Activated CD4-positive, alpha-beta T cell treated with anti-CD3 and anti-CD28 coated beads for 36 hours (primary cell): ENCODE measurements at regions not wholly inside any gene's neighbourhood (a gene's known extent, or its start where the extent isn't known, plus 50 kb on each side); places are given as distances from the start of the nearest gene placed in this dataset.

Source experiments
- ATAC-seq: fragments of 200-7000 bp; cut with Tn5 transposase; one replicate; pipeline ENCODE4 v1.10.0; 2021; ENCODE audit warnings: mild to moderate bottlenecking, moderate library complexity
- CTCF ChIA-PET: fragments of 350-600 bp; sonication (Branson Sonifier 250); formaldehyde crosslinking; loops from one replicate; lab custom pipeline; 2021; ENCODE audit warnings: antibody characterized with exemption; lab: Charles Lee
- POLR2A ChIA-PET: fragments of 350-600 bp; sonication (Branson Sonifier 250); formaldehyde crosslinking; loops from one replicate; lab custom pipeline; 2021; ENCODE audit warnings: antibody characterized with exemption, inconsistent platforms; lab: Charles Lee
- DNase-seq: peaks from one replicate; pipeline ENCODE4 v3.0.0-alpha.2; 2020
- H3K27ac Mint-ChIP-seq: one replicate; pipeline ENCODE4 v1.8.0; 2021; ENCODE audit warnings: mixed read lengths
- H3K27me3 Mint-ChIP-seq: one replicate; pipeline ENCODE4 v1.8.0; 2021; ENCODE audit warnings: mixed read lengths
- H3K36me3 Mint-ChIP-seq: one replicate; pipeline ENCODE4 v1.8.0; 2021; ENCODE audit warnings: low read depth, mixed read lengths
- H3K4me1 Mint-ChIP-seq: one replicate; pipeline ENCODE4 v1.8.0; 2021; ENCODE audit warnings: mixed read lengths
- H3K4me3 Mint-ChIP-seq: one replicate; pipeline ENCODE4 v1.8.0; 2021; ENCODE audit warnings: mild to moderate bottlenecking, moderate library complexity, mixed read lengths
- H3K9me3 Mint-ChIP-seq: one replicate; pipeline ENCODE4 v1.8.0; 2021; ENCODE audit warnings: low read depth, mixed read lengths
- intact Hi-C, 2 experiments: fragments of 100-400 bp; cut with DNase I in 1 of 2; cut with micrococcal nuclease in 1 of 2; formaldehyde crosslinking; loops; one replicate each; pipeline versions ENCODE4 v1.14.2 to v1.15.1; 2022 to 2024; cut with DNase I, micrococcal nuclease

DNA sequence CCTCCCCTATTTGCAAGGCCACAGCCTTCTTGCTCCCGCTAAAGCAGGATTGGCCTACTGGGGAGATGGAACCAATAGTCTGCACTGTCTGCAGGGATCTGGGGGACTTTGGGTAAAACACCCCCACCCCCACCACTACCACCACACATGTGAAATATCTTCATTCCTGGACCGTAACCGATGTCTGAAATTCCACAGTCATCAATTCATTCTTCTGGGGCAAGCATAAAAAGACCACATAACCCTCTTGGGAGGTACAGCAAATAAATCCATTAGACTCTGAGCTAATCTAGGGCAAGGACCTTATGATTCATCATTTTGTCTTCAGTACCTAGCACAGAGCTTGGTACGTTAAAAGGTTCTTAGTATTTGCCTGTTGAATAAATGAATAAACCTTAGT lies 307.8 kb downstream of the GPAM start:
- Mint-ChIP-seq H3K27ac (no peak overlapping the region), H3K36me3 (no peaks in the 10 kb centered on the region), H3K4me1 (no peaks in the 10 kb centered on the region), H3K4me3 (no peak overlapping the region), H3K9me3 (peaks cover 3% of the 10 kb centered on the region), H3K27me3 (no peaks in the 10 kb centered on the region)
- ChIA-PET POLR2A (no interaction called here), CTCF (interaction anchor here (0.6 kb wide), 1 partner anchor 189 kb away, joined by 3 read pairs; no protein-coding TSS in a partner anchor)
- DNase-seq: no peak
- intact Hi-C loops: no loop called here
- no peak for ATAC-seq

DNA sequence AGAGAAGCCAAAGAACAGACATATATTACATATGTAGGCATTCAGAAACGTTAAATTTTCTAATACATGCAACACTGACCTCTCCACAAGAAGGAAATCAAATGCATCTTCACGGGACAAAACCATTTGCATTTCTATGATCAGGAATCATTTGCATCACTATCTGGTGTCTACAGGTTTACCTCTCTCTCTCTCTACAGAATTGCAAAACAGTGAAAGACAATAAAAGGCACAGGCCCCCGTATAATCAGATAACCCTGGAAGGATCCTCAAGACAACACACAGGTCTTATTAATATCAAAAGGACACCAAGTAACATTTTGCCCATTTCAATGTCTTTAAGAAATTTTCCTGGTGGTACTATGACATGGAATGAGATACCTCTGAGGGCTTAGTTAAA lies 306.3 kb downstream of the GPAM start:
- Mint-ChIP-seq H3K27ac (no peak overlapping the region), H3K9me3 (peaks cover 3% of the 10 kb centered on the region), H3K27me3 (no peaks in the 10 kb centered on the region), H3K36me3 (no peaks in the 10 kb centered on the region), H3K4me3 (no peak overlapping the region), H3K4me1 (no peaks in the 10 kb centered on the region)
- CTCF ChIA-PET: no interaction called here
- no peak for ATAC-seq
- DNase-seq: no peak
- POLR2A ChIA-PET: no interaction called here
- intact Hi-C loops: no loop called here

DNA sequence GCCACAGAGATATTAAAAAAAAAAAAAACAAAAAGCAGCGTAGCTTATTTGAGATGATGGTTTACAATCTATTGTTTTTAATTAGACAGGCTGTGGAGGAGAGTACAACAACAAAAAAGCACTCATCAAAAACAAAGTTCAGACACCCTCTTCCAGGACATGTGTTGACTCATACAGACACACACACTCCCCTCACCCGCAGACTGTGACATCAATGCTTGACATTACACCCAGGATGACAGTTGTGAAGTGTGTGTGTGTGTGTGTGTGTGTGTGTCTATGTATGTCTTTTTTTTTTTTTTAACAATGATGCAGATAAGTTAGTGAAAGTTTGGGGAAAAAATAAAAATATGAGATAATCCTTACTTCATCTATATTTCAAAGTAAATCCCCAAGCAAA lies 303.6 kb downstream of the GPAM start:
- H3K4me1 Mint-ChIP-seq: no peaks in the 10 kb centered on the region
- ChIA-PET CTCF (interaction anchor here (0.8 kb wide), 1 partner anchor 13 kb away, joined by 3 read pairs; no protein-coding TSS in a partner anchor), POLR2A (no interaction called here)
- DNase-seq (no peak), ATAC-seq (no peak)
- H3K27me3 Mint-ChIP-seq: no peaks in the 10 kb centered on the region
- H3K27ac Mint-ChIP-seq: no peak overlapping the region
- intact Hi-C loops: no loop called here
- no peaks in the 10 kb centered on the region for H3K36me3 Mint-ChIP-seq
- no peak overlapping the region for H3K4me3 Mint-ChIP-seq
- H3K9me3 Mint-ChIP-seq: peaks cover 3% of the 10 kb centered on the region

DNA sequence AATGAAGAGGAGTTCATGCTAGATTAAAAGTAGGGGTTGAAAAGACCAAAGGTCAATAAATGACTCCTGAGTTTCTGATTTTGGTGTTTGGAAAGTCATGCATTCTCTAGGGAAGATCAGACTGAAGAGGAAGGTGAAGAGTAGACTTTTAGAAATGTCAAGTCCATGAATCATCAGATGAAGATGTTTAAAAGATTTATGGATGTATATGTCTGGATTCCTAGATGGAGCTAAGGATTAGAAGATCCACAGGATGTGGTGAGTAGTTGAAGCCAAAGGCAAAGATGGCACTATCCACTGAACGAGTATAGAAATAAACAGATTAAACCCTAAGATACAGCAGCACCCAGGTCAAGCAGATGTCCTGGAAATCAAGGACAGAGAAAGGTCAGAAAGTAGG lies 298.5 kb downstream of the GPAM start:
- no peaks in the 10 kb centered on the region for H3K36me3 Mint-ChIP-seq
- ChIA-PET POLR2A (no interaction called here), CTCF (interaction anchor here (0.7 kb wide), 1 partner anchor 230 kb away, joined by 3 read pairs; no protein-coding TSS in a partner anchor)
- intact Hi-C loops: no loop called here
- H3K4me3 Mint-ChIP-seq: no peak overlapping the region
- peaks cover 3% of the 10 kb centered on the region for H3K9me3 Mint-ChIP-seq
- no peaks in the 10 kb centered on the region for H3K4me1 Mint-ChIP-seq
- H3K27ac Mint-ChIP-seq: no peak overlapping the region
- DNase-seq: no peak
- no peak for ATAC-seq
- H3K27me3 Mint-ChIP-seq: no peaks in the 10 kb centered on the region

DNA sequence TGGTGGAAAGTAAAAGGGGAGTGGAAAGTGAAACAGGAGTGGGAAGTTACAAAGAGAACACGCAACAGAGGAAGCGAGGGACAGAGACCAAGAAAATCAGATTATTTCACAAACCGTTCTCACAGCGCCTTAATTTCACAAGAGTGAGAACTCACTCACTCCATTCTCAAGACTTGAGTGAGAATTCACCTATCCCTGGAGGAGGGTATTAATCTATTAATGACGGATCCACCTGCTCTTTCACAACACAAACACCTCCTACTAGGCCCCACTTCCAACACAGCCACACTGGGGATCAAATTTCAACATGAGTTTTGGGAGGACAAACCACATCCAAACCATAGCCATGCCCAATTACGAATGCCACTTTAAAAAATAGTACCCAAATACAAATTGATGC lies 297.6 kb downstream of the GPAM start:
- Mint-ChIP-seq H3K27ac (no peak overlapping the region), H3K4me3 (no peak overlapping the region), H3K4me1 (no peaks in the 10 kb centered on the region), H3K9me3 (peaks cover 3% of the 10 kb centered on the region), H3K36me3 (no peaks in the 10 kb centered on the region), H3K27me3 (no peaks in the 10 kb centered on the region)
- ChIA-PET POLR2A (no interaction called here), CTCF (no interaction called here)
- ATAC-seq (no peak), DNase-seq (no peak)
- intact Hi-C loops: no loop called here

DNA sequence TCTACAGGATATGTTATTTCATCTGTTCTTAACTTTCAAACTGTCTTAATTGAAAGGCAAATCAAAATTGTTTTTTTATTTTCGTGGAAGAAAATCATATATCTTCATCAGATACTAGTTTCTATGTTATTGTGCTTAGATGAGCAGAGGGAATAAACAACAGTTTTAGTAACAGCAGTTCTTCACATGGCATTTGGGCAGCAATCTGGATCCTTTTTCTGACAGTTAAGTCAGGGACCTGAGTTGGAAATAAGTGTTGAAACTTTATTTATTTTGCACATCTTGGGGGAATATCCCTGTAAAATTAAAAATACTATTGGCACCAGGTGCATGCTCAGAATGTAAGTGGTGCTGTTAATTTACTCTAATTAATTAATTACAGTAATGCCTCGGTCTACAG lies 296.3 kb downstream of the GPAM start:
- Mint-ChIP-seq H3K36me3 (no peaks in the 10 kb centered on the region), H3K9me3 (peaks cover 3% of the 10 kb centered on the region), H3K27ac (no peak overlapping the region), H3K27me3 (no peaks in the 10 kb centered on the region), H3K4me1 (no peaks in the 10 kb centered on the region), H3K4me3 (no peak overlapping the region)
- ChIA-PET CTCF (no interaction called here), POLR2A (no interaction called here)
- ATAC-seq: no peak
- no peak for DNase-seq
- intact Hi-C loops: no loop called here

DNA sequence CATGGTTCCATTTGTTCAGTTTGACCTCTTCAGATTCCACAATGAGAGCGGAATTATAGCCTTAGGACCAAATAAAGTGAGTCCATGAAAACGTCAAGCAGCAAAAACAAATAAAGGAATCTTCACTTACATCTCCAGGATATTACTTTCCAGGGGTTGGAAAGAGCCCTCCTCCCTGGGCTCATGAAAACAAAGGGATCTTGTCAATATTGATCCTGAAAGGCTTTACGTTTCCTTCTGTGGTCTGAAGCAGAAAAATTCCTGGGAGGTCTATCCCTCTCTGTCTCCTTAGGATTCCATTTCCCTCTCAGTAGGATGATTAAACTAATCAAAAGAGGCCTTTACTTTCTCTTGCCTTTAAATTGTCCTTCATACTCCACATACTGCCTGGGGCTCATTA lies 293.5 kb downstream of the GPAM start:
- intact Hi-C loops: no loop called here
- Mint-ChIP-seq H3K4me3 (no peak overlapping the region), H3K27me3 (no peaks in the 10 kb centered on the region), H3K4me1 (no peaks in the 10 kb centered on the region), H3K27ac (no peak overlapping the region), H3K36me3 (no peaks in the 10 kb centered on the region), H3K9me3 (peaks cover 3% of the 10 kb centered on the region)
- CTCF ChIA-PET: no interaction called here
- POLR2A ChIA-PET: no interaction called here
- ATAC-seq (no peak), DNase-seq (no peak)

DNA sequence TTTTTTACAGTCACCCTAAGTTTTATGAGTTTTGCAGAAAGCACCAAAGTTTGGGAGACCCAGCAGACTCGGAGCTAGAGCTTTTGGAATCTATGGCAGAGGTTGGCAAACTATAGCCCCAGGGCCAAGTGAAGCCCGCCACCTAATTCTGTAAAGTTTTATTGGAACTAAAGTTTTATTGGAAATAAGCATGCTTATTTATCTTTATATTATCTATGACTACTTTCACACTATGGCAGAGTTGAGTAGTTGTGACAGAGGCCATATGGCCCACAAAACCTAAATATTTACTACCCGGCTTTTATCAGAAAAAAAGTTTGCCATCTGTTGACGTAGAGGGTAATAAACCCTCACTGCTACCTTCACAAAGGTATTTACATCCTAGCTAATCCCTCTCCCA lies 267.6 kb downstream of the GPAM start:
- intact Hi-C loops: no loop called here
- Mint-ChIP-seq H3K4me1 (no peaks in the 10 kb centered on the region), H3K36me3 (no peaks in the 10 kb centered on the region), H3K9me3 (peaks cover 3% of the 10 kb centered on the region), H3K4me3 (no peak overlapping the region), H3K27me3 (peaks cover 4% of the 10 kb centered on the region), H3K27ac (no peak overlapping the region)
- ChIA-PET CTCF (interaction anchor here (0.8 kb wide), 1 partner anchor 696 kb away, joined by 4 read pairs; no protein-coding TSS in a partner anchor), POLR2A (no interaction called here)
- ATAC-seq: no peak
- DNase-seq: no peak

DNA sequence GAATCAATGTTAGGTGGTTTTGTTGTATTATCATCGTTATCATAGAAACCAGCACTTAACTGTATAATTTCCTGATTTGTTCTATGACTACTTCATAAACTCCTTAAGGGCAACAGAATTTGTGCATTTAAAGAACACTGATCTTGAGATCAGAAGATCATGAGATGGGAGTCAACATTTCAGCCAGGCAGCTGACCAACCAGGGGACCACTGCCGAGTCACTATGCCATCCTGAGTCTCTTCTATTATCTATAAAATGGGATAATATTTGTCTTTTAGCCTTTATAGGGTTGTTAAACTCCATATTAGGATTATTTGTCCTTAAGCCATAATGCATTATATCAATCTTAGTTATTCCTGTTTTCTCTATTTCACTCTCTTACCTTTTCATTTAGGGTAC lies 261.7 kb downstream of the GPAM start:
- Mint-ChIP-seq H3K4me3 (no peak overlapping the region), H3K27ac (no peak overlapping the region), H3K9me3 (no peaks in the 10 kb centered on the region), H3K4me1 (no peaks in the 10 kb centered on the region), H3K36me3 (no peaks in the 10 kb centered on the region), H3K27me3 (peaks cover 5% of the 10 kb centered on the region)
- ATAC-seq (no peak), DNase-seq (no peak)
- CTCF ChIA-PET: no interaction called here
- POLR2A ChIA-PET: no interaction called here
- intact Hi-C loops: no loop called here

DNA sequence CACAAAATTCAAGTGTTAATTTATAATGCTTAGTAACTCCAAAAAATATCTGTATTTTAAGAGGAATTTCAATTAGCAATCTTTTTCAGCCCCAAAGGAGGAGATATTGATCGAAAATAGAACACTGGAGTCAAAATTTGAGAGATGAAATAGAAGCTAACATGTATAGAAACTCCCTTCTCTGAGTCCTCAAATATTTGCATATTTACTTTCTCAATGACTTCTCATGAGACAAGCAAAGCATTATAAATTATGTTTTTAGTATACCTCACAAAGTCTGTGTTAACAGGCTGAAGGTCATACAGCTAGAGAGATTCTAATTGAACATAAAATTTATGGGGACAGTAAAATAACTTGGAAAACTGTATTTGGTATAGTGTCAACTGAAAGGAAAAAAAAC lies 260.5 kb downstream of the GPAM start:
- H3K4me1 Mint-ChIP-seq: no peaks in the 10 kb centered on the region
- ATAC-seq: no peak
- ChIA-PET CTCF (interaction anchor here (1.2 kb wide), 1 partner anchor 26 kb away, joined by 4 read pairs; no protein-coding TSS in a partner anchor), POLR2A (no interaction called here)
- DNase-seq: no peak
- no peak overlapping the region for H3K27ac Mint-ChIP-seq
- intact Hi-C loops: no loop called here
- no peaks in the 10 kb centered on the region for H3K36me3 Mint-ChIP-seq
- H3K27me3 Mint-ChIP-seq: peaks cover 5% of the 10 kb centered on the region
- H3K4me3 Mint-ChIP-seq: no peak overlapping the region
- no peaks in the 10 kb centered on the region for H3K9me3 Mint-ChIP-seq

DNA sequence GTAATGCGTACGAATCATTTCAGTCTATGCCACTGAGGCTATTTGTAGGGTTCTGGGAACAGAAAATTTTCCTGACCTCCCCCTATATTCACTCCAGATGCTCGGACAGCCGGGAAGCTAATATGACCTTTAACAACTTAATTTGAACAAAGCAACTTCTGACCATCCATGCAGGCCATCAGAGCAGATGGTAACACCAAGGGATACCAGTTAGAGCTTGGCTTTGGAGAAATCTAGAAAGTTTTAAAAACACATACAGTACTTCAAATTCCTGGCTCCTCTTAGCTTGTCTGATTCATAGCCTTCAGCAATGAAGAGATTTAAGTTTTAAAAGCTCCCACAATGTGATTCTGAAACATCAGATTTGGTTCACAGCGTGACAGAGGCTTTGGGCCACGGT lies 257.3 kb downstream of the GPAM start:
- POLR2A ChIA-PET: no interaction called here

DNA sequence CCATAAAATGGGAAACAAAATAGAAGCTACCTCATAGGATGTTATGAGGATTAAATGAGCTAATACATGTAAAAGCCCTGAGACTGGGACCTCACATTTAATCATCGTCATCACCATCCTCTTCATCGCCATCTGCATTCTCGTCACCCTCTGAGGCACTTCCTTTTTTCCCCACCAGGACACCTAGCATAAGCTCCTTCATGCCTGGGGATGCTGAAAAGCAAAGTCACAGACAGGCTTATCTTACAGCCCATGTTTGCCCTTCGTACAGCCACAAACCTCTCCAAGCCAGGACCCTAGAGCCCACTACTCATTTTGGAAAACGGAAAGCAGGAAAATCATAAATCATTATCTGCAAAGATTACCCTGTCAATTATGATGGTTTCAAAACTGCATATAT lies 249.6 kb downstream of the GPAM start:
- Mint-ChIP-seq H3K27me3 (no peaks in the 10 kb centered on the region), H3K9me3 (no peaks in the 10 kb centered on the region), H3K27ac (no peak overlapping the region), H3K4me3 (no peak overlapping the region), H3K36me3 (no peaks in the 10 kb centered on the region), H3K4me1 (no peaks in the 10 kb centered on the region)
- POLR2A ChIA-PET: no interaction called here
- ATAC-seq (no peak), DNase-seq (no peak)
- CTCF ChIA-PET: no interaction called here
- intact Hi-C loops: no loop called here

More for the DNA sequence above, 257.3 kb downstream of the GPAM start:
- intact Hi-C loops: no loop called here
- ATAC-seq (no peak), DNase-seq (no peak)
- CTCF ChIA-PET: interaction anchor here (1.7 kb wide), 1 partner anchor 9 kb away, joined by 7 read pairs; no protein-coding TSS in a partner anchor
- Mint-ChIP-seq H3K9me3 (no peaks in the 10 kb centered on the region), H3K36me3 (no peaks in the 10 kb centered on the region), H3K27ac (no peak overlapping the region), H3K27me3 (peaks cover 3% of the 10 kb centered on the region), H3K4me1 (no peaks in the 10 kb centered on the region), H3K4me3 (no peak overlapping the region)

DNA sequence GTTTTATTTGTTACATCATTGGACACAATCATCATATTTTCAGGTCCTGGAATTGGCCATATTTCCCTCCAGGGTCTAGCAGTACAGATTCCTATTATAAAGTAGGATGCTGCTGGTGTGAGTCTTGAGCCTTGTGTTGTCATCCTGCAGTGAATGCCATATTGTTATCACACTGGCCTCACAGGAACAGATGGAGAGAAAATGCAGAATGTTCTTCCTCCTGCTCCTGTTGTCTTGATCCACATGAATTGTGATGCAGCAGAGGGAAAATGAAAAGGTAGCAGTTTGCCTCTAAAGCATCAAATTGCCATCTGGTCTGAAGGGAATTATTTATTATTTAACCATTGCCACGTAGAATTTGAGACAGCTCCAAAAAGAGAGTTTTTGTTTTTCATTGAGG lies 248.6 kb downstream of the GPAM start:
- H3K4me3 Mint-ChIP-seq: no peak overlapping the region
- H3K36me3 Mint-ChIP-seq: no peaks in the 10 kb centered on the region
- H3K27ac Mint-ChIP-seq: no peak overlapping the region
- CTCF ChIA-PET: interaction anchor here (1.7 kb wide), 1 partner anchor 9 kb away, joined by 7 read pairs; no protein-coding TSS in a partner anchor
- ATAC-seq (no peak), DNase-seq (no peak)
- H3K27me3 Mint-ChIP-seq: no peaks in the 10 kb centered on the region
- POLR2A ChIA-PET: no interaction called here
- intact Hi-C loops: no loop called here
- no peaks in the 10 kb centered on the region for H3K9me3 Mint-ChIP-seq
- H3K4me1 Mint-ChIP-seq: no peaks in the 10 kb centered on the region
